ENCODE measurements at regions not wholly inside any gene's neighbourhood (a gene's known extent, or its start where the extent isn't known, plus 50 kb on each side); places are given as distances from the start of the nearest gene placed in this dataset.

GRCh38 chr1:239718571-239718970 lies 332.2 kb downstream of the CHRM3 start:
- TF ChIP-seq CTCF (IDR thresholded peaks at IDR 0.05): no peak
- H3K36me3 ChIP-seq (ENCODE audit: control insufficient read depth, insufficient read depth, low read length): no peaks in the 10 kb centered on the region
- H3K27me3 ChIP-seq (ENCODE audit: control insufficient read depth, insufficient read depth, low read length): no peaks in the 10 kb centered on the region
- no peak overlapping the region for H2AFZ ChIP-seq
- H3K4me1 ChIP-seq: no peaks in the 10 kb centered on the region
- no peak overlapping the region for H3K27ac ChIP-seq
- no peak overlapping the region for H3K9ac ChIP-seq
- no peaks in the 10 kb centered on the region for H3K9me3 ChIP-seq (ENCODE audit: control insufficient read depth, low read length)
- no peaks in the 10 kb centered on the region for H3K79me2 ChIP-seq
- no peak overlapping the region for H3K4me3 ChIP-seq (ENCODE audit: low read depth, low read length)
- no peak overlapping the region for H3K4me2 ChIP-seq (ENCODE audit: low read length)

DNA sequence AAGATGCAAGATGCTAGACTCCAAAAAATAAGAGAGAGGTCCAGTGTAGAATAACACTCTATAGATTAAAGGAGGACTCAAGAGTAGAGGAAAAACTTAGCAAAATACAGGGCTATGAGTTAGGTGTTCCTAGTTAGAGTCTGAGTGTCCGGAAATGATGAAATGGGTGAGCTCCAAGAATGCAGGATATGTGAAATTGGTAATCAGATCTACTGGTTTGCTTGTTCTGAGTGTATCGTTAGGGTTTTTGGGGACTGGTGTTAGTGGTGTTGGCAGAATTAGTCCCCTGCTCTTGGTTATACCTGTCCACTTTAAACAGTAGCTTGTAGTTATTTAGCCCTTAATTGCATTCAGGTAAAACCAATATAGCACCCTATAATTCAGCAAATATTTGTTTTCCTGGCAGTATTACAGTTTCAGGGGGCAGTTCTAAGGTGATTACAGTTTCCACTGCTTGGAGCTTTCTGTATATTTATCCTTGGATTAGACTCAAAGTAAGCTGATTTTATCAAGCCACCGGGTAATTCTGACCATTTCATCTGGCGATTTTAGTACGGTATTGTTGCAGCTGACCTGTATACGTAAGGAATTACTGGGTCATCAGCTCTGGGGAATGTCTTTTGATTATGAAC lies 332.7 kb downstream of the CHRM3 start:
- no peak overlapping the region for H3K4me3 ChIP-seq (ENCODE audit: low read depth, low read length)
- no peaks in the 10 kb centered on the region for H3K36me3 ChIP-seq (ENCODE audit: control insufficient read depth, insufficient read depth, low read length)
- H3K9ac ChIP-seq: no peak overlapping the region
- no peaks in the 10 kb centered on the region for H3K27me3 ChIP-seq (ENCODE audit: control insufficient read depth, insufficient read depth, low read length)
- H3K79me2 ChIP-seq: no peaks in the 10 kb centered on the region
- H3K4me1 ChIP-seq: no peaks in the 10 kb centered on the region
- H3K27ac ChIP-seq: no peak overlapping the region
- TF ChIP-seq CTCF (IDR thresholded peaks at IDR 0.05): no peak
- H3K9me3 ChIP-seq (ENCODE audit: control insufficient read depth, low read length): no peaks in the 10 kb centered on the region
- no peak overlapping the region for H3K4me2 ChIP-seq (ENCODE audit: low read length)
- H2AFZ ChIP-seq: no peak overlapping the region

DNA sequence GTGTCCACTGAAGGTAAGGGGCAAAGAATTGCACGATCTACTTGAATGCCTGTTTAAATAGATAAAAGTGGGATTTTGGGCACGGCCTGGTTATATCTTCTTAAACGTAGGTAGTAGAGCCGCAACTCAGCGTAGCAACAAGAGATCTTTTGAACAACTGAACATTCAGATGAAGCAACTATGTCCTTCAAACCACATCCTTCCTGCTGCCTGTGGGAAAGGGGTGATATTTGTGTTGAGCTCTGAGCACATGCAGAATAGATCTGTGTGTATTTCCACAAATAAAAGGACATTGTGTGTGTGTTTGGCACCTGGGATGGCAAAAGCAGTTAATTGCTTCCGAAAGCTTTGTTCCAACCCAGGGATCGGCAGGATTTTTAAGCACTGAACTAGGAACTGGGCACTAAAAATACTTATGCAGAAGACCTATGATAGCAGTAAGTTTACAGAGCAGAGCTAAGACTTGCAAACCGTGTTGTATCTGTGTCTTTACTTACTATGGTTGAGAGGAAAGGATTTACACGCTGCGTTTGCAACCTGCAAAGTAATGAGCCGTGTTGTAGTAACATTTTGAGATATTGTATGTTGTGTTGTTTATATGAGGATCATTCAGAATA lies 333.4 kb downstream of the CHRM3 start:
- no peaks in the 10 kb centered on the region for H3K4me1 ChIP-seq
- H3K27ac ChIP-seq: no peak overlapping the region
- no peak for TF ChIP-seq CTCF (IDR thresholded peaks at IDR 0.05)
- H3K4me2 ChIP-seq (ENCODE audit: low read length): no peak overlapping the region
- no peaks in the 10 kb centered on the region for H3K79me2 ChIP-seq
- H3K27me3 ChIP-seq (ENCODE audit: control insufficient read depth, insufficient read depth, low read length): no peaks in the 10 kb centered on the region
- no peak overlapping the region for H3K9ac ChIP-seq
- no peaks in the 10 kb centered on the region for H3K9me3 ChIP-seq (ENCODE audit: control insufficient read depth, low read length)
- H3K36me3 ChIP-seq (ENCODE audit: control insufficient read depth, insufficient read depth, low read length): no peaks in the 10 kb centered on the region
- no peak overlapping the region for H3K4me3 ChIP-seq (ENCODE audit: low read depth, low read length)
- H2AFZ ChIP-seq: no peak overlapping the region

GRCh38 chr1:239722035-239722434 lies 335.7 kb downstream of the CHRM3 start:
- H3K27me3 ChIP-seq (ENCODE audit: control insufficient read depth, insufficient read depth, low read length): no peaks in the 10 kb centered on the region
- TF ChIP-seq CTCF (IDR thresholded peaks at IDR 0.05): no peak
- no peaks in the 10 kb centered on the region for H3K9me3 ChIP-seq (ENCODE audit: control insufficient read depth, low read length)
- no peaks in the 10 kb centered on the region for H3K4me1 ChIP-seq
- H3K4me3 ChIP-seq (ENCODE audit: low read depth, low read length): no peak overlapping the region
- no peak overlapping the region for H3K9ac ChIP-seq
- no peak overlapping the region for H3K27ac ChIP-seq
- no peak overlapping the region for H3K4me2 ChIP-seq (ENCODE audit: low read length)
- no peak overlapping the region for H2AFZ ChIP-seq
- H3K36me3 ChIP-seq (ENCODE audit: control insufficient read depth, insufficient read depth, low read length): no peaks in the 10 kb centered on the region
- H3K79me2 ChIP-seq: no peaks in the 10 kb centered on the region
